Tongue (tissue), 1 donor: ENCODE measurements at regions not wholly inside any gene's neighbourhood (a gene's known extent, or its start where the extent isn't known, plus 50 kb on each side); places are given as distances from the start of the nearest gene placed in this dataset.
"Not testable (repeated sequence)": the region's sequence is repeated elsewhere in the genome, so short reads cannot be mapped to it uniquely, and the experiment has no call there.

Experiments used
- DNase-seq: peaks from one replicate; pipeline ENCODE4 v3.0.0-alpha.2; 2015

DNA sequence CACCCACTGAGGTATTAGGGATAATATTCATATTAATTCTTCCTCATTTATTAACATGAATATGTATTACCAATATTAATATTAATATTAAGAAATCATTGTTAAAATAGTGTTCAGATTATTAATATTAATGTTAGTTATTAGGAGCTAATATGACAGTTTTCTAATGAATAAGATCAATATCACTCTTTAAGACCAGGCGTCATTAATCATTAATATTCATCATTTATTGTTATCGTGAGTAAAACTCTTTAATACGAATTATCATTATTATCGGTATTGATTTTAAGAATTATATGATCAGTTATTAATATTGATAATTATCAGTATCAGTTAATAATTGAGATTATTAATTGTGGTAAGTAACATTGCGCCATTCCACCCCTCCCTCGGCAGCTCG lies 101.0 kb upstream of the HMX1 start:
- DNase-seq, result not testable (repeated sequence)

DNA sequence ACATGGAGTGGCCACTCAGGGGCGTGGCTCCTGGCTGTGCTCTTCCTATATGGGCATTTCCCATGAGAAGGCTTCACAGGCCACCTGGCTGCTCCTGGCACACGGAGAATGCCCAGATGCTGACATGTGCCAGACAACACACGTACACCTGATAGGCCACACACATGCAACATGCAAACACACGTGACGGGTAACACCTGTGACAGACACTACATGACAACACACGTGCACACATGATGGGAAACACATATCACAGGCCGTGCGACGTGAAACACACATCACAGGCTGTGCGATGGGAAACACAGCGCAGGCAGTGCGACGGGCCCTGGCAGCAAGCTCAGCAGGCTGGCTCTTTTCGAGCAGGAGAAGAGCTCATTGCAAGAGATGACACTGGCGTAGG lies 94.3 kb upstream of the HMX1 start:
- not testable (repeated sequence) for DNase-seq

DNA sequence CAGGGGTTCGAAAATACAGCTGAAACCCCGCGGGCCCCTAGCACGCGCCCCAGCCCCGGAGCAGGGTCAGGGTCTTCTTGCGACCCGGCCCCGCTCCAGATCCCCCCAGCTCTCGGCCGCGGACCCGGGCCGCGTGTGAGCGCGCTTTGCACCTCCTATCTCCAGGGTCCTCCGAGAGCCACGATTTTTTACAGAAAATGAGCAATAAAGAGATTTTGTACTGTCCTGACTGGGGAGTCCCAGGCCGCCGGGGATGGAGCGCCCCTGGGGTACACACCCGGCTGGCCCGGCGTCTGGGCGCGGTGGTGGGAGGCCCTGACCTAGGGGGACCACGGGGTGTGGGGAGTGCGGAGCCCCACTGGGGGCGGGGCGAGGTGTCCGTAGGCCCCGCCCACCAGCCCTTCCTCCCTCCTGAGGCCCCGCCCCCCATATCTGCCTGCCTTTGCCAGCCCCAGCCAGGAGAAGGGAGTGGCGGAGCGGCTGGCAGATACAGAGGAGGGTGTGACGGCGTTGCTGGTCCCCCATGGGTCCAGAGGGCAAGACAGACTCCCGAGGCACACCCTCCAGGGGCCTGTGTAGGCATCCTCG lies 92.7 kb upstream of the HMX1 start:
- DNase-seq, result peak; percentile 10

DNA sequence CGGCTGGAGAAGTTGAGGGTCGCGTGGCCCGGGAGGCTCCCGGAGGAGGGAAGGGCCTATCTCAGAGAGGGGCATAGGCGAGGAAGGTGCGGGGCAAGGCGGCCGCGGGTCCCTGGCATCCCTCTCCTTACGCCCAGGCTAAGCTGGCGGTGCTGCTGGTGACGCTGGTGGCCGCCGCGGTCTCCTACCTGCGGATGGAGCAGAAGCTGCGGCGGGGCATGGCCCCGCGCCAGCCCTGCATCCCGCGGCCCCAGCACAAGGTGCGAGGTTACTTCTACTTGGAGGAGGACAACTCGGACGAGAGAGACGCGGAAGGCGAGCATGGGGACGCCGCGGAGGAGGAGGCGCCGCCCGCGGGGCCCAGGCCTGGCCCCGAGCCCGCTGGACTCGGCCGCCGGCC lies 91.9 kb upstream of the HMX1 start:
- not testable (repeated sequence) for DNase-seq

DNA sequence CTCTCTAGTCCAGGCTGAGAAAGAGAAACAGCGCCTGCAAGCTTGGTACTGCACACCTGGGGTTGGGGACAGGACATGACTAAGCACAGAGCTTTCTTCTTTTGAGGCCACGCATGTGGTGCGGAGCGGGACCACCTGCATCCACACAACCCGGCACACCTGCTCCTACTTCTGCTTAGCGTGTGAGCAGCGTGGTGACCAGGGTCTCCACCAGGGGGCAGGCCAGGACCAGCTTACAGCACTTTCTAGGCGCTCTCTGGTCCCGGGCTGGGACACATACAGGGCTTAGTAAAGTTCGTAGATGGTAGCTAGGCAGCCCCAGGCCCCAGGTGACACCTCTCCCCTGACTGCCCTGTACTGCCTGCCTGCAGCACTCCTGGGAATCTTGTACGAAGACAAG lies 89.7 kb upstream of the HMX1 start:
- peak; percentile 53 for DNase-seq

DNA sequence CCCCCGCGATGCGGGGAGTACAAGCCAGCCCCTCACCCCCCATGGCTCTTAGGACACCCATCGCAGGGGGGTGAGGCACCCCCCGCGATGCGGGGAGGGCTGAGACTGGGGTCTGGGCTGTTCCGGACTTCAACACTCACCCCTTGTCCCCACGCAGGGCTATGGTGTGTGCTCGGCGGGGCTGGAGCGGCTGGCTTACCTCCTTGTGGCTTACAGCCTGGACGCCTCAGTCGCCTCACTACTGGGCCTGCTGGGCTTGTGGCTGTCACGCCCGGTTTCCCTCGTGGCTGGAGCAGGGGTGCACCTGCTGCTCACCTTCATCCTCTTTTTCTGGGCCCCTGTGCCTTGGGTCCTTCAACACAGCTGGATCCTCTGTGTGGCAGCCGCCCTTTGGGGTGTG lies 87.8 kb upstream of the HMX1 start:
- DNase-seq, result not testable (repeated sequence)

DNA sequence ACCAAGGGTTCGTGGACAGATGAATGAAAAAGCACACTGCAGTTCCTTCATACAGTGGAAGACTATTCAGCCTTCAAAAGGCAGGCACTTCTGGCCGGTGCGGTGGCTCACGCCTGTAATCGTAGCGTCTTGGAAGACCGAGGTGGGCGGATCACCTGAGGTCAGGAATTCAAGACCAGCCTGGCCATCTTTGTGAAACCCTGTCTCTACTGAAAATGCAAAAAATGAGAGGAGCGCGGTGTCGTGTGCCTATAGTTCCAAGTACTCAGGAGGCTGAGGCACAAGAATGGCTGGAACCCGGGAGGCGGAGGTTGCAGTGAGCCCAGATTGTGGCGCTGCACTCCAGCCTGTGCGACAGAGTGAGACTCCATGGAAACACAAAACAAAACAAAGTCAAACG lies 82.4 kb upstream of the HMX1 start:
- DNase-seq, result not testable (repeated sequence)

DNA sequence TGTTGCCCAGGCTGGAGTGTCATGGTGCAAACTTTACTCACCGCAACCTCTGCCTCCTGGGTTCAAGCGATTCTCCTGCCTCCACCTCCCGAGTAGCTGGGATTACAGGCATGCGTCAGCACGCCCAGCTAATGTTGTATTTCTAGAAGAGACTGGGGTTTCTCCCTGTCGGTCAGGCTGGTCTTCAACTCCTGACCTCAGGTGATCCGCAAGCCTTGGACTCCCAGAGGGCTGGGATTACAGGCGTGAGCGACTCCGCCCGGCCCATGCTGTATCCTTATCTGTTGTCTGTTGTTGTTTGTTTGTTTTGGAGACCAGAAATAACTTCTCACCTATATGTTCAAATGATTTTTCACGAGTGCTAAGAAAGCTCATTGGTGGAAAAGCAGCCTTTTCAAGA lies 81.2 kb upstream of the HMX1 start:
- not testable (repeated sequence) for DNase-seq

DNA sequence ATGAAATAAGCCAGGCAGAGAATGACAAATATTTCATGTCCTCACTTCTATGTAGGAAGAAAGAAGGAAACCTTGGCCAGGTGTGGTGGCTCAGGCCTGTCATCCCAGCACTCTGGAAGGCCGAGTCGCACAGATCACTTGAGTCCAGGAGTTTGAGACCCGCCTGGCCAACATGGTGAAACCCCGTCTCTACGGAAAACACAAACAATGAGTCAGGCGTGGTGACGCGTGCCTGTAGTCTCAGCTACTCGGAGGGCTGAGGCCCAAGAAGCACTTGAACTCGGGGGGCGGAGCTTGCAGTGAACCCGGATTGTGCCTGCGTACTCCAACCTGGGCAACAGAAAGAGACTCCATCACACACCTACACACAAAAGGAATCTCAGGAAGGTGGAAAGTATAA lies 80.5 kb upstream of the HMX1 start:
- not testable (repeated sequence) for DNase-seq

DNA sequence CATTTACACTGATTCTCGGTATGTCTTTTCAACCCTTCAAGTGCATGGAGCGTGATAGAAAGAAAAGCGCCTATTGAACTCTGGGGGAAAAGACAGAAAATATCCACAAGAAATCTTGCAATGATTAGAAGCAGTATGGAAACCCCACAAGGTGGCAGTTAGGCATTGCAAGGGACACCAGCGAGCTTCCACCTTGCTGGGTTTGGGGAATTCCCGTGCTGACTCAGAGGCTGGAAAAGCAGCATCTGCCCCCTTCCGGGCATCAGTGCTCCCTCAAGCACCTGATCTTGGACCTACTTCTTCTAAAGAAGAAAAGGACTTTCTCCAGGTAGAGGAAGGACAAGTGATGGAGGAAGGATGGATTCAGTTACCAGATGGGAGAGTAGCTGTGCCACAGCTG lies 73.9 kb upstream of the HMX1 start:
- not testable (repeated sequence) for DNase-seq

DNA sequence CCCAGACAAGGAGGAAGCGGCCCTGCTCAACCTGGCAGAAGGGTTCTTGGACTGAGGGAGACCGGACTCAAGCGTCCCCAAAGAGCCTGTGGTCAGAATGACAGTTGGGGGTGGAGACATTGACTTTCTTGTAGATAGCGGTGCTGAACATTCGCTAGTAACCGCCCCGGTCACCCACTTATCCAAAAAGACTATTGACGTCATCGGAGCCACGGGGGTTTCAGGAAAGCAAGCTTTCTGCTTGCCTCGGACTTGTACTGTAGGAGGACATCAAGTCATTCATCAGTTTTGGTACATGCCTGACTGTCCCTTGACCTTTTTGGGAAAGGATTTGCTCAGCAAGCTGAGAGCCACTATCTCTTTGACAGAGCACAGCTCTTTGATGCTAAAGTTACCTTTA lies 71.7 kb upstream of the HMX1 start:
- DNase-seq, result not testable (repeated sequence)

DNA sequence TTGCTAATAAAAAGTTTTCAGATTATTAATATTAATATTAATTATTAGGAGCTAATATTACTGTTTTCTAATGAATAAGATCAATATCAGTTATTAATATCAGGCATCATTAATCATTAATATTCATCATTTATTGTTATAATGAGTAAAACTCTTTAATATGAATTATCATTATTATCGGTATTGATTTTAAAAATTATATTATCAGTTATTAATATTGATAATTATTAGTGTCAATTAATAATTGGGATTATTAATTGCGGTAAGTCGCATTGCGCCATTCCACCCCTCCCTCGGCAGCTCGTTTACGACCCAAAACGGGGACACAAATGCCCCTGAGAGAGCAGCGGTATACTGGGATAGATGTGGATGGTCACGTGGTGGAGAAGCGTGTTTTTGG lies 70.4 kb upstream of the HMX1 start:
- DNase-seq, result not testable (repeated sequence)

DNA sequence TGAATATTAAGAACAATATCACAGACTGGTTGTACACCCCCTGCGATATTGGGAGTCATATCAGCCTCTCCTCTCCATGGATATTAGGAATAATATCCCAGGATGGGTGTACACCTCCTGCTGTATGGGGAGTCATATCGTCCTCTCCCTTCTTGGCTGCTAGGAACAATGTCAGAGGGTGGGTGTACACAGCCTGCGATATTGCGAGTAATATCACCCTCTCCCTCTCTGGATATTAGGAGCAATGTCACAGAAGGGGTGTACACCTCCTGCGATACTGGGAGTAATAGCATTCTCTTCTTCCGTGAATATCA lies 69.8 kb upstream of the HMX1 start:
- not testable (repeated sequence) for DNase-seq

DNA sequence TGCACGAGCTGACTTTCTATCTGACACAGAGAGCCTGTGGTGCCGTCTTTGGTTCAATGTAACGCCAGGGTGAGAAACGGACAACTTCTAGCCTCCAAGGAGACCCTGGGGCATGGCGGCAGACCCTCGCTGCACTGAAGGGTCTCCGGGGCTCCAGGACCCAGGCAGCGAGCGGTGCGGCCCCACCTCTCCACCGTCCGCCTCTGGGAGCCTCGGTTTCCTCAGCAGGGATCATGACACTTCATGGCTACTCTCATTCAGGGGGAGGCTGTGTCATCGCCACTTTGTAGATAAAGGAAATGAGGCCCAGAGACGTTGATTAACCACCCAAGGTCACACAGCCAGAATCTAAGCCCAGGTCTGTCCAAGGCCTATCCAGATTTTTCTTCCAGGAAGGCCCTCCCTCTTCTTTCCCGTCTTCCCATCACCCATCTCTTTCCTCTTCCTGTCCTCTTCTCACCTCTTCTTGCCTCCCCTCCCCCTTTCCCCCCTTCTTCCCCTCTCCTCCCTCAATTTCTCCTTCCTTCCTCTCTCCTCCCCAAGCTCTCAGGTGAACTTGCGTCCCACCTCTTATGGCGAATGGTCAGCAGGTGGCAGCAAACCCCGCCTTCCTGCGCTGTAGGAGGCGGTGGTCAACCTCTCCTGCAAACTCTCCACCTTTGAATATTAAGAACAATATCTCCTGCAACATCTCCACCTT lies 69.3 kb upstream of the HMX1 start:
- DNase-seq, result peak; percentile 23

DNA sequence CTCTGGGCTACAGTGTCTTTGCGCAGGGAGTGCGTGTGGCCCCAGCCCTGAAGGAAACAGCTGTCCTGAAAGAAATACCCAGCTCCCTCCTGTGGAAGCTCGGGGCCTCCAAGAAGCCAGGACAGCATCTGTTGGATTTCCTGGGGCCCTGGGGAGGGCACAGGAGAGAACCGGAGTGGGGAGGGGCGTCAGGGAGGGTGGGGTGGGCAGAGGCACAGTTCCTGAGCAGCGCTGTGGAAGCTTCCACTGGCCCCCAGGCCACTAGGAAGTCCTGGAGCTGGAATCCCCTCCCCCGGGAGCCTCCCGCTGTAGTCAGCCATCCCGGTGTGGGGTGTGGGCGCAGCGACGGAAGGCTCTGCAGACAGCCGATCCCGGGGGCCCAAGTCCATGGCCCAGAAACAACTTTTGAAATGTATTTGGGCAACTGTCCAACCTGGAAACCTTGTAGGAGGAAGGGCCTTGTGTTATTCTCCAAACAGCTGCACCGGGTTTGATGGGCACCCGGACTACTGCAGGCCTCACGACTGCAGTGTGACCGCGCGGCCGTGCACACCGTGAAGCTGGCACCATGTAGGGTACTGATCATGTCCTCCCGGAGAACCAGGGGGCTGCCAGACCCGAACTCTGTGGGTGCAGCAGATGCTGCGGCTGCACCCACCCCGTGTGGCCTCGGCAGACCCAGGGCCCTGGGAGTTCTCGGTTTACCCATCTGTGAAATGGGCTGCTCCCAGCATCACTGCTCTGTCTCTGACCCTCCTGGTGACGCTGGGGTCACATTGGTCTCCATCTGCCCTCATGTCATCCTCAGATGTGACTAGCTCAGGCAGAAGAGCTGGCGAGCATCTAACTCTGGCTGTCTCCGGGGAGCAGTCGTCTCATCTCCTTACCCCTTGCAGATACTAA lies 68.5 kb upstream of the HMX1 start:
- peak; percentile 88 for DNase-seq

DNA sequence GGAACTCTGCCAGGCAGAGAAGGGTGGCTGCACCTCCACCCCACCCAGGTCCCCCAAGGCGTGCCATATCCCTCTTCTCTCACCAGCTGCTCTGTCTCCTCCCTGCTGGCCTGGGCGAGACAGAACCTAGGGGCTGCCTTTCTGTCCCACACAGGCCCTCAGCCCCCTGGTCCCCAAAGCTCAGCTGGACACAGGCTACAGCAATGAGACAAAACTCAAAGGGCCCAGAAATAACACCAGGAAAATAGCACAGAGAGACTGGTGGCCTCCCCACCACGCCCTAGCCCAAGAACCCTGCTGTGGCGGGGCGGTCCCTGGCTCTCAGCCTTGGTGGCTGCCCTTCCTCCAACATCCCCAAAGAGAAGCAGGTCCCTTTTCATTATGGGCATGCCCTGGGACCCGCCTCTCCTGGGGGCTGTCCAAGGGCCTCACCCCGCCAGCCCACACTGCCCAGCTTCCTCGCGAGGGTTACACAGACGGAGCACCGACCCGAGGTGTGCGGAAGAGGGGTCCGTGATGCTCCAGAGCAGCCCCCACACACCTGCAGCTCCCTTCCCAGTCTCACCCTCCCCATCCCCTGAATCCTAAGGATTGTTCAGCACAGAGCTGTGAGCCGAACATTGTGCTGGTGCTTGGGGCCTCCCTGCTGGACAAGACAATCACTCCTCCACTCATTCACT lies 67.7 kb upstream of the HMX1 start:
- DNase-seq, result peak; percentile 29

DNA sequence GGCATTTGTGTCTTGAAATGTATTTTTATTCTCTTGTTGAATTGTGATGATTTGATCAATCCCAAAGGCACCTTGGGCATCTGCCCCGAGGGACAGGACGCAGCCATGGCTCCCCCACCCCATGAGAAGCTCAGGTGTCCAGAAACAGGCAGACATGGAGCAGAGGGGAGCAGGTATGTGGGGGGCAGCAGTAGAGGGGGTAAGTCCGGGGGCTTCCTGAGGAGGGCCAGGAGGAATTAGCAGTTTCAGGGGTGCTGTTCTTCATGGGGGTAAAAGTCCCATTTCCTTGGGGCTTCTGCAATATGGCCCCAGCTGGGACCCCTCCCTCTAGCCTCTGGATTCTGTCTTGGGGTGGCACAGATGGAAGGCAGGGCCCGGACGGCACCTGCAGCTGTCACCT lies 67.0 kb upstream of the HMX1 start:
- DNase-seq, result no peak

DNA sequence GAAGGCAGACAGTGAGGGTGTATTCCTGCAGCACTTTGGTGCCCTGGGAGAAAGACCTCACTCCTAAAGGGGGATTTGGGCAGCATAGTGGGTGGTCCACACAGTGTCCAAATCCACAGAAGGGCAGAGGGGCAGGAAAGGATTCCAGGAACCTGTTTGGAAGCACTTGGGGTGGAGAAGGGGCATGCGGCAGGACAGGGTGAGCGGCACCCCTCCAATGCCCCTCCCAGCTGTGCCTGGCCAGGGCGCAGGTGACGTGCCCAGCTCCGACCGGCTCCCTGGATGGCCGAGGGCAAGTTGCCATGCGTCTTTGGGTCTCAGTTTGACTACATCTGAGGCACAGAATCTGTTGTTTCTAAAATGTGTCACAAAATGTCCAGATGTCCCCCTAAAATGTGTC lies 66.5 kb upstream of the HMX1 start:
- no peak for DNase-seq

DNA sequence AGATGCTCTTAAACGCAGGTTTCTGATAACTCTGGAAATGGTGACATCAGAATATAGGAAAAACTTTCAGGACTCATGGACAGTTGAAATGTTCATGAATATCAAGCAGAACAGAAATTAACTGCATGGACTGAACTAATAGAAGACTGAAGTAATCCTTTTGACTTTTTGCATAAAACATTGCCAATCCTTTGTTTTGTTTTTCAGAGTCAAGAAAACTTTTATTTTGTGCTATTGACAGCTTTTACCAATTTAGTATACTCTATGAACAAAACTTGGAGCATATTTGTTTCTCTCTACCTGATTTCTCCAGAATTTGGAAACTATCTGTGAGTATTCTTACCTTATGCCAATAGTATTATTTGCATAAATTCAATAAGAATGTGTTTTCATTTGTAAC lies 61.2 kb upstream of the HMX1 start:
- DNase-seq, result no peak

DNA sequence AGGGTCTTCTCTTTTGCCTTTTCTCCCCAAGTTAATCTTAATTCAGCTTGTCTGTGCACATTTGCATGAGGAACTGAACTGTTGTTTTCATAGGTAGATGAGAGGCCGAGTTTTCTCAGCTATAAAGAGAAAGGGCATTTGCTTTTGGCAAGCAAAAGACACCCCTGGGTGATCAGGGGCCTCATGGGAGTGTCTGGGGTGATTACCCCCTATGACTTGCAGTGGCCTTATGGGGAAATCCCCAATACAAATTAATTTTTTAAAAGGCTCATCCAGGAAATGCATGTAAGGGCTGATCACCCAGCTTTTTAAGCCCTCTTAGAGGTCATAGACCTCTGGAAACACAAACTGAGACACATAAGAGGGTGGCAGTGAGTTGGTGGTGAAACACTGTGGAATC lies 56.4 kb upstream of the HMX1 start:
- no peak for DNase-seq

DNA sequence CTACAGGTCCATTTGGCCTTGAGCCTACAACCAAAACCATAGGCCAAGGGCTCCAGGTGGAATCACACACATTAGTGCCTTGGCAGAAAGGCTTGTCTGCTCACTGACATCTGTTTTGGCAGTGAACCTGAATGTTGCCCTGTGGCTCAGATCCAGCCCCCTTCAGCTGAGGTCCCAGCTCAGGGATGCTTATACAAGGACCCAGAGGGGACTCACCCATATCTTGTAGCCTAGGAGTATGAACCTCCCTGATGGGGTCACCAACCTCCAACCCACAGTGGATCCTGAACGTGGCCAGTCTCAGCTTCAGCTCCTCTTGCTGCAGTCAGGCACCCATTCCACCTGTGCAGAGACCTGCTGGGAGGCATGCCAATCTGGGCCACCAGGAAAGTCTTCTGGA lies 50.8 kb upstream of the HMX1 start:
- no peak for DNase-seq

DNA sequence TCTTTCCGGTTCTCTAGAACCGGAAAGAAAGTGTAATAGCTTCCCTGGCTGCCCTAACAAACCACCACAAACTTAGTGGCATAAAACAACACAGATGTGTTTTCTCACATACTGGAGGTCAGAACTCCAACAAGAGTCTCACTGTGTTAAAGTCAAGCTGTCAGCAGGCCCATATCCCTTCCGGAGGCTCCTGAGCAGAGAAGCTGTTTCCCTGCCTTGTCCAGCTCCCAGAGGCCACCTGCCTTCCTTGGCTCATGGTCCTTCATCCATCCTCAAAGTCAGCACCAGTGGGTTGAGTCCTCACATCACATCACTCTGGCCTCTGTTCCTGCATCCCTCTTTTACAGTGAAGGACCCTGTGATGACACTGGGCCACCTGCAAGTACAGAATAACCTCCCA lies 49.8 kb upstream of the HMX1 start:
- no peak for DNase-seq
